ENCODE measurements at regions not wholly inside any gene's neighbourhood (a gene's known extent, or its start where the extent isn't known, plus 50 kb on each side); places are given as distances from the start of the nearest gene placed in this dataset.

- peak; percentile 64 to 82 for DNase-seq (ENCODE audit: low read depth in 2 of 2)
These were observed 163.2 kb upstream of the BTBD3 start for GRCh38 chr20:11754451-11754850.

GRCh38 chr20:11755071-11755841, 162.4 kb upstream of the BTBD3 start:
- DNase-seq (ENCODE audit: low read depth in 2 of 2), result peak; percentile 52 to 86

GRCh38 chr20:11761497-11761896, 156.2 kb upstream of the BTBD3 start:
- no peak for DNase-seq (ENCODE audit: low read depth in 2 of 2)

- DNase-seq (ENCODE audit: low read depth in 2 of 2), result no peak
These were observed 150.7 kb upstream of the BTBD3 start for GRCh38 chr20:11766961-11767360.

- no peak for DNase-seq (ENCODE audit: low read depth in 2 of 2)
These were observed 147.9 kb upstream of the BTBD3 start for GRCh38 chr20:11769825-11770224.

GRCh38 chr20:11772226-11772730, 145.4 kb upstream of the BTBD3 start:
- DNase-seq (ENCODE audit: low read depth in 2 of 2), result no peak

GRCh38 chr20:11776687-11777086, 141.0 kb upstream of the BTBD3 start:
- no peak for DNase-seq (ENCODE audit: low read depth in 2 of 2)

- peak; percentile 81 to 96 for DNase-seq (ENCODE audit: low read depth in 2 of 2)
These were observed 140.1 kb upstream of the BTBD3 start for GRCh38 chr20:11777387-11778205.

GRCh38 chr20:11778206-11778570, 139.5 kb upstream of the BTBD3 start:
- peak; percentile 66 to 81 for DNase-seq (ENCODE audit: low read depth in 2 of 2)

GRCh38 chr20:11780765-11781369, 136.8 kb upstream of the BTBD3 start:
- DNase-seq (ENCODE audit: low read depth in 2 of 2), result no peak

- no peak for DNase-seq (ENCODE audit: low read depth in 2 of 2)
These were observed 134.4 kb upstream of the BTBD3 start for GRCh38 chr20:11783102-11783850.

GRCh38 chr20:11785885-11786507, 131.7 kb upstream of the BTBD3 start:
- DNase-seq (ENCODE audit: low read depth in 2 of 2), result no peak

- no peak for DNase-seq (ENCODE audit: low read depth in 2 of 2)
These were observed 127.6 kb upstream of the BTBD3 start for GRCh38 chr20:11790046-11790445.

- DNase-seq (ENCODE audit: low read depth in 2 of 2), result no peak
These were observed 126.4 kb upstream of the BTBD3 start for GRCh38 chr20:11791316-11791715.

GRCh38 chr20:11791835-11792567, 125.7 kb upstream of the BTBD3 start:
- no peak for DNase-seq (ENCODE audit: low read depth in 2 of 2)

GRCh38 chr20:11792568-11792953, 125.1 kb upstream of the BTBD3 start:
- no peak for DNase-seq (ENCODE audit: low read depth in 2 of 2)

GRCh38 chr20:11794525-11794924, 123.2 kb upstream of the BTBD3 start:
- no peak for DNase-seq (ENCODE audit: low read depth in 2 of 2)

GRCh38 chr20:11795071-11795615, 122.5 kb upstream of the BTBD3 start:
- DNase-seq (ENCODE audit: low read depth in 2 of 2), result no peak

GRCh38 chr20:11796026-11796425, 121.7 kb upstream of the BTBD3 start:
- DNase-seq (ENCODE audit: low read depth in 2 of 2), result no peak

GRCh38 chr20:11797156-11797555, 120.5 kb upstream of the BTBD3 start:
- DNase-seq (ENCODE audit: low read depth in 2 of 2), result no peak
